Central memory CD4-positive, alpha-beta T cell (primary cell): ENCODE measurements at regions not wholly inside any gene's neighbourhood (a gene's known extent, or its start where the extent isn't known, plus 50 kb on each side); places are given as distances from the start of the nearest gene placed in this dataset.

Experiments
- DNase-seq: peaks from one replicate; pipeline ENCODE4 v3.0.0; 2022

- no peak for DNase-seq
Measured at GRCh38 chr17:79187186-79187585, 112.6 kb downstream of the ENGASE start.

GRCh38 chr17:79186406-79186805 lies 111.8 kb downstream of the ENGASE start:
- no peak for DNase-seq

- DNase-seq, result no peak
Measured at GRCh38 chr17:79185671-79186070, 111.0 kb downstream of the ENGASE start.

GRCh38 chr17:79184219-79184618 lies 109.6 kb downstream of the ENGASE start:
- no peak for DNase-seq

- DNase-seq, result no peak
Measured at GRCh38 chr17:79183293-79184158, 108.9 kb downstream of the ENGASE start.

- no peak for DNase-seq
Measured at GRCh38 chr17:79183043-79183292, 108.3 kb downstream of the ENGASE start.

GRCh38 chr17:79182176-79183042 lies 107.8 kb downstream of the ENGASE start:
- DNase-seq, result no peak

GRCh38 chr17:79180358-79181005 lies 105.9 kb downstream of the ENGASE start:
- no peak for DNase-seq

GRCh38 chr17:79179334-79179733 lies 104.7 kb downstream of the ENGASE start:
- no peak for DNase-seq

- no peak for DNase-seq
Measured at GRCh38 chr17:79177877-79178276, 103.3 kb downstream of the ENGASE start.

- DNase-seq, result no peak
Measured at GRCh38 chr17:79176792-79177601, 102.4 kb downstream of the ENGASE start.

- DNase-seq, result no peak
Measured at GRCh38 chr17:79174905-79175856, 100.6 kb downstream of the ENGASE start.

- no peak for DNase-seq
Measured at GRCh38 chr17:79174193-79174765, 99.7 kb downstream of the ENGASE start.

- DNase-seq, result no peak
Measured at GRCh38 chr17:79171188-79171587, 96.6 kb downstream of the ENGASE start.

GRCh38 chr17:79169861-79170260 lies 95.2 kb downstream of the ENGASE start:
- no peak for DNase-seq

- DNase-seq, result no peak
Measured at GRCh38 chr17:79169366-79169765, 94.7 kb downstream of the ENGASE start.

- no peak for DNase-seq
Measured at GRCh38 chr17:79168486-79169055, 93.9 kb downstream of the ENGASE start.

GRCh38 chr17:79167486-79167885 lies 92.9 kb downstream of the ENGASE start:
- no peak for DNase-seq

GRCh38 chr17:79165756-79166473 lies 91.3 kb downstream of the ENGASE start:
- no peak for DNase-seq
